ENCODE measurements at regions not wholly inside any gene's neighbourhood (a gene's known extent, or its start where the extent isn't known, plus 50 kb on each side); places are given as distances from the start of the nearest gene placed in this dataset.

DNA sequence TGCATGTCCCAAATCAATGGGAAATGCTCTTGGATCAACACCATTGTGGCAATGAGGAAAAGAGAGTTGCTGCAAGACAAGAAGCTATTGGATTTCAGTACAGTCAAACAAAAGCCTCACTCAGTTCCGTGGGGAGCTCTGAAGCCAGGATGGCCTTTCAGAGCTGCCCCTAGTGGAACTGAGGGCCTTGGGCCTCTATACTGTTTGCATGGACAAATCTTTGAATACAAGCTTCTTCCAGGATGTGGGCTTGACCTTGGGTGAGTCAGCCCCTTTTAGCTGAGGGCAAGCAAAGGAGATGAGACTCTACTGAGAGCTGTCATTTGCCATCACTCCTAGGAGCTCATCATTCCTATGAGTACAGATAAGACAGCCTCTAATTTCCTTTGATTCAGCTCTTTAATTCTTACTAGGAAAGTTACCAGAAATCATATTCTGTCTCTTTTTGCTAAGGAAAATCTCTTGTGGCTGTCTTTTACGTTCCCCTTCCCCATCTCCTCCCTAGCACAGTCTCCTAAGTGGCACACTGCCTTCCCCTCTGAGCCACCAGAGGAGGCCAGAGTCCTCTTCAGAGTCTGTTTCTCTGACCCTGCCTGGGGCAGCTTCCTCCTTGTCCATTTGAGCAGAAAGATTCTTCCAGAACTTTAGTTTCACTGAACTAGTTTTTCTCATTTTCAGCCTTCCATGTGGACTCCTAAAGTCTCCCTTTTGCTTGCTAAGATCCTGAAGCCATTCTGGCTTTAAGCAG lies 168.8 kb upstream of the POC5 start:
- TF ChIP-seq, protein P1, sequence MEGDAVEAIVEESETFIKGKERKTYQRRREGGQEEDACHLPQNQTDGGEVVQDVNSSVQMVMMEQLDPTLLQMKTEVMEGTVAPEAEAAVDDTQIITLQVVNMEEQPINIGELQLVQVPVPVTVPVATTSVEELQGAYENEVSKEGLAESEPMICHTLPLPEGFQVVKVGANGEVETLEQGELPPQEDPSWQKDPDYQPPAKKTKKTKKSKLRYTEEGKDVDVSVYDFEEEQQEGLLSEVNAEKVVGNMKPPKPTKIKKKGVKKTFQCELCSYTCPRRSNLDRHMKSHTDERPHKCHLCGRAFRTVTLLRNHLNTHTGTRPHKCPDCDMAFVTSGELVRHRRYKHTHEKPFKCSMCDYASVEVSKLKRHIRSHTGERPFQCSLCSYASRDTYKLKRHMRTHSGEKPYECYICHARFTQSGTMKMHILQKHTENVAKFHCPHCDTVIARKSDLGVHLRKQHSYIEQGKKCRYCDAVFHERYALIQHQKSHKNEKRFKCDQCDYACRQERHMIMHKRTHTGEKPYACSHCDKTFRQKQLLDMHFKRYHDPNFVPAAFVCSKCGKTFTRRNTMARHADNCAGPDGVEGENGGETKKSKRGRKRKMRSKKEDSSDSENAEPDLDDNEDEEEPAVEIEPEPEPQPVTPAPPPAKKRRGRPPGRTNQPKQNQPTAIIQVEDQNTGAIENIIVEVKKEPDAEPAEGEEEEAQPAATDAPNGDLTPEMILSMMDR (IDR thresholded peaks at IDR 0.05; ENCODE audit: low read depth, low read length, poor library complexity, severe bottlenecking): peak; percentile 35
- TF ChIP-seq EZH2phosphoT487 (IDR thresholded peaks at IDR 0.05; ENCODE audit: borderline replicate concordance, low read length): no peak

Data from DOHH2 (cell line).